ENCODE measurements at regions not wholly inside any gene's neighbourhood (a gene's known extent, or its start where the extent isn't known, plus 50 kb on each side); places are given as distances from the start of the nearest gene placed in this dataset.

GRCh38 chr1:157194731-157195520 lies 56.7 kb upstream of the ETV3 start:
- TF ChIP-seq CTCF (IDR thresholded peaks at IDR 0.05; ENCODE audit: extremely low read depth in 1 of 2, insufficient read depth in 1 of 2, low read depth in 1 of 2, low read length in 2 of 2) = no peak
- TF ChIP-seq POLR2A (IDR thresholded peaks at IDR 0.05; ENCODE audit: low read depth, low read length) = no peak

Measured in endothelial cell of umbilical vein (primary cell).